GM12878 (cell line): ENCODE measurements at regions not wholly inside any gene's neighbourhood (a gene's known extent, or its start where the extent isn't known, plus 50 kb on each side); places are given as distances from the start of the nearest gene placed in this dataset.

Source experiments
- DPF2 ChIP-seq: fragments of 450-650 bp; IDR thresholded peaks from 2 replicates; pipeline ENCODE4 v1.6.1; 2017; ENCODE audit warnings: mild to moderate bottlenecking
- HDAC2 ChIP-seq: fragments of 200-600 bp; sonication (generic); IDR thresholded peaks from 2 replicates; pipeline ENCODE4 v1.6.1; 2017
- JUND ChIP-seq: IDR thresholded peaks from 2 replicates; pipeline ENCODE4 v1.6.1; 2012; ENCODE audit warnings: low read depth, mild to moderate bottlenecking, low read length, improper control_type of control experiment, moderate library complexity
- KAT2A ChIP-seq: conservative IDR thresholded peaks from 2 replicates; pipeline ENCODE4 v1.6.1; 2011; ENCODE audit warnings: low read depth, low read length; ENCODE audit not compliant: control insufficient read depth
- KDM1A ChIP-seq: fragments of 200-600 bp; sonication (generic); IDR thresholded peaks from 2 replicates; pipeline ENCODE4 v1.6.1; 2016; ENCODE audit warnings: borderline replicate concordance
- NFYB ChIP-seq: IDR thresholded peaks from 2 replicates; pipeline ENCODE4 v1.6.1; 2011; ENCODE audit warnings: low read depth, mild to moderate bottlenecking, low read length, improper control_type of control experiment, moderate library complexity; ENCODE audit not compliant: insufficient read depth
- POLR2A ChIP-seq: IDR thresholded peaks from 2 replicates; pipeline ENCODE4 v1.6.1; 2011; ENCODE audit warnings: low read depth, mild to moderate bottlenecking, low read length
- POLR2AphosphoS2 ChIP-seq: IDR thresholded peaks from 2 replicates; pipeline ENCODE4 v1.6.1; 2011; ENCODE audit warnings: low read depth, mild to moderate bottlenecking, low read length, improper control_type of control experiment, moderate library complexity
- STAT3 ChIP-seq: IDR thresholded peaks from 2 replicates; pipeline ENCODE4 v1.6.1; 2011; ENCODE audit warnings: low read depth, low read length, improper control_type of control experiment
- TF ChIP-seq, protein P1 (sequence below): IDR thresholded peaks from 2 replicates; pipeline ENCODE4 v1.6.1; 2011; ENCODE audit warnings: low read depth, mild to moderate bottlenecking, low read length, moderate library complexity, borderline replicate concordance; ENCODE audit errors: extremely low read depth
- TF ChIP-seq, protein P2 (sequence below), 3 experiments: IDR thresholded peaks in 2 of 3; conservative IDR thresholded peaks in 1 of 3; 2 replicates each; pipeline ENCODE4 v1.5.1; 2011; ENCODE audit warnings: low read depth in 3 of 3, low read length in 3 of 3, mild to moderate bottlenecking in 3 of 3, control low read depth in 2 of 3, moderate library complexity in 2 of 3, inconsistent platforms in 1 of 3, mixed read lengths in 1 of 3; ENCODE audit not compliant: control insufficient read depth in 2 of 3, insufficient read depth in 1 of 3; ENCODE audit errors: extremely low read depth in 1 of 3
- TF ChIP-seq, protein P3 (sequence below): fragments of 450-650 bp; IDR thresholded peaks from 2 replicates; pipeline ENCODE4 v1.6.1; 2016; ENCODE audit warnings: mild to moderate bottlenecking
- TF ChIP-seq, protein P4 (sequence below): fragments of 450-650 bp; IDR thresholded peaks from 2 replicates; pipeline ENCODE4 v1.6.1; 2018; ENCODE audit warnings: borderline replicate concordance, mild to moderate bottlenecking; ENCODE audit not compliant: partially characterized antibody

DNA sequence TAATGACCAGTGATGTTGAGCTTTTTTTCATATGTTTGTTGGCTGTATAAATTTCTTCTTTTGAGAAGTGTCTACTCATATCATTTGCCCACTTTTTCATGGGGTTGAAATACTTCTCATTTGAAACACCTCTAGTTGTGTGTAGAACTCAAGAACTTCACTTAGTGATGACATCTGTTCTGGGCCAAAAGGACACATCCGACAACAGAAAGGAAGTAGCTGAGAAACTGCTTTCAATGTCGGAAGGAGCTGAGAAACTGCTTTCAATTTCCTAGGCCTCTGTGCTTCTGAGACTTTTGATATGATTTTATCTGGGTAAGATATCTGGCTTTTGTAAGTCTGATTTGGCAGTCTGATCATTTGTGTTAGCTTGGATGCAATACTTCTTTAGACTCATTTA is 635.3 kb downstream of the TMTC2 start:
- TF ChIP-seq STAT3 (no peak), POLR2AphosphoS2 (no peak), NFYB (no peak), KDM1A (no peak), KAT2A (no peak), HDAC2 (no peak), JUND (no peak), POLR2A (no peak), DPF2 (no peak)
- TF ChIP-seq, protein P1, sequence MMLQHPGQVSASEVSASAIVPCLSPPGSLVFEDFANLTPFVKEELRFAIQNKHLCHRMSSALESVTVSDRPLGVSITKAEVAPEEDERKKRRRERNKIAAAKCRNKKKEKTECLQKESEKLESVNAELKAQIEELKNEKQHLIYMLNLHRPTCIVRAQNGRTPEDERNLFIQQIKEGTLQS, result no peak
- TF ChIP-seq, protein P2, sequence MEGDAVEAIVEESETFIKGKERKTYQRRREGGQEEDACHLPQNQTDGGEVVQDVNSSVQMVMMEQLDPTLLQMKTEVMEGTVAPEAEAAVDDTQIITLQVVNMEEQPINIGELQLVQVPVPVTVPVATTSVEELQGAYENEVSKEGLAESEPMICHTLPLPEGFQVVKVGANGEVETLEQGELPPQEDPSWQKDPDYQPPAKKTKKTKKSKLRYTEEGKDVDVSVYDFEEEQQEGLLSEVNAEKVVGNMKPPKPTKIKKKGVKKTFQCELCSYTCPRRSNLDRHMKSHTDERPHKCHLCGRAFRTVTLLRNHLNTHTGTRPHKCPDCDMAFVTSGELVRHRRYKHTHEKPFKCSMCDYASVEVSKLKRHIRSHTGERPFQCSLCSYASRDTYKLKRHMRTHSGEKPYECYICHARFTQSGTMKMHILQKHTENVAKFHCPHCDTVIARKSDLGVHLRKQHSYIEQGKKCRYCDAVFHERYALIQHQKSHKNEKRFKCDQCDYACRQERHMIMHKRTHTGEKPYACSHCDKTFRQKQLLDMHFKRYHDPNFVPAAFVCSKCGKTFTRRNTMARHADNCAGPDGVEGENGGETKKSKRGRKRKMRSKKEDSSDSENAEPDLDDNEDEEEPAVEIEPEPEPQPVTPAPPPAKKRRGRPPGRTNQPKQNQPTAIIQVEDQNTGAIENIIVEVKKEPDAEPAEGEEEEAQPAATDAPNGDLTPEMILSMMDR (IDR thresholded peaks at IDR 0.05 in 2 of 3, conservative IDR thresholded peaks at IDR 0.05 in 1 of 3; ENCODE audit: control insufficient read depth in 2 of 3, extremely low read depth in 1 of 3, insufficient read depth in 1 of 3, low read depth in 3 of 3, low read length in 3 of 3), result no peak
- TF ChIP-seq, protein P3, sequence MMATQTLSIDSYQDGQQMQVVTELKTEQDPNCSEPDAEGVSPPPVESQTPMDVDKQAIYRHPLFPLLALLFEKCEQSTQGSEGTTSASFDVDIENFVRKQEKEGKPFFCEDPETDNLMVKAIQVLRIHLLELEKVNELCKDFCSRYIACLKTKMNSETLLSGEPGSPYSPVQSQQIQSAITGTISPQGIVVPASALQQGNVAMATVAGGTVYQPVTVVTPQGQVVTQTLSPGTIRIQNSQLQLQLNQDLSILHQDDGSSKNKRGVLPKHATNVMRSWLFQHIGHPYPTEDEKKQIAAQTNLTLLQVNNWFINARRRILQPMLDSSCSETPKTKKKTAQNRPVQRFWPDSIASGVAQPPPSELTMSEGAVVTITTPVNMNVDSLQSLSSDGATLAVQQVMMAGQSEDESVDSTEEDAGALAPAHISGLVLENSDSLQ, result no peak
- TF ChIP-seq, protein P4, sequence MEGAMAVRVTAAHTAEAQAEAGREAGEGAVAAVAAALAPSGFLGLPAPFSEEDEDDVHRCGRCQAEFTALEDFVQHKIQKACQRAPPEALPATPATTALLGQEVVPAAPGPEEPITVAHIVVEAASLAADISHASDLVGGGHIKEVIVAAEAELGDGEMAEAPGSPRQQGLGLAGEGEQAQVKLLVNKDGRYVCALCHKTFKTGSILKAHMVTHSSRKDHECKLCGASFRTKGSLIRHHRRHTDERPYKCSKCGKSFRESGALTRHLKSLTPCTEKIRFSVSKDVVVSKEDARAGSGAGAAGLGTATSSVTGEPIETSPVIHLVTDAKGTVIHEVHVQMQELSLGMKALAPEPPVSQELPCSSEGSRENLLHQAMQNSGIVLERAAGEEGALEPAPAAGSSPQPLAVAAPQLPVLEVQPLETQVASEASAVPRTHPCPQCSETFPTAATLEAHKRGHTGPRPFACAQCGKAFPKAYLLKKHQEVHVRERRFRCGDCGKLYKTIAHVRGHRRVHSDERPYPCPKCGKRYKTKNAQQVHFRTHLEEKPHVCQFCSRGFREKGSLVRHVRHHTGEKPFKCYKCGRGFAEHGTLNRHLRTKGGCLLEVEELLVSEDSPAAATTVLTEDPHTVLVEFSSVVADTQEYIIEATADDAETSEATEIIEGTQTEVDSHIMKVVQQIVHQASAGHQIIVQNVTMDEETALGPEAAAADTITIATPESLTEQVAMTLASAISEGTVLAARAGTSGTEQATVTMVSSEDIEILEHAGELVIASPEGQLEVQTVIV, result no peak
